GM19372 (cell line): ENCODE measurements at regions not wholly inside any gene's neighbourhood (a gene's known extent, or its start where the extent isn't known, plus 50 kb on each side); places are given as distances from the start of the nearest gene placed in this dataset.
"Not testable (repeated sequence)": the region's sequence is repeated elsewhere in the genome, so short reads cannot be mapped to it uniquely, and the experiment has no call there.

Experiments used
- ATAC-seq: cut with Tn5 transposase; IDR thresholded peaks from one replicate; pipeline ENCODE4 v1.9.1; 2021; ENCODE audit warnings: mild to moderate bottlenecking, low read depth, moderate library complexity; ENCODE audit not compliant: unreplicated experiment

DNA sequence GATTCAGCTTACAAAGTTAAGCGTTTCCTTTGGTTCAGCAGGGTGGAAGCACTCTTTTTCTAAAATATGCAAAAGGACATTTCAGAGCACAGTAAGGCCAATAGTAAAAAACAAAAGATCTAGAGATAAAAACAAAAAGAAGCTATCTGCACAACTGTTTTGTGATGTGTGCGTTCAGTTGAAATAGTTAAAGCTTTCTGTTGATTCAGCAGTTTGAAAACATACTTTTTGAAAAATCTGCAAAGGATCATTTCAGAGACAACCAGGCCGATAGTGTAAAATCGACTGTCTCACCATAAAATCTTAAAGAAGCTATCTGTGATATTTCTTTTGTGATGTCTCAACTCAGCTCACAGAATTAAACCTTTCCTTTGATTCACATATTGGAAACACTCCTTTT is 300.0 kb upstream of the ALG10B start:
- ATAC-seq = no peak

DNA sequence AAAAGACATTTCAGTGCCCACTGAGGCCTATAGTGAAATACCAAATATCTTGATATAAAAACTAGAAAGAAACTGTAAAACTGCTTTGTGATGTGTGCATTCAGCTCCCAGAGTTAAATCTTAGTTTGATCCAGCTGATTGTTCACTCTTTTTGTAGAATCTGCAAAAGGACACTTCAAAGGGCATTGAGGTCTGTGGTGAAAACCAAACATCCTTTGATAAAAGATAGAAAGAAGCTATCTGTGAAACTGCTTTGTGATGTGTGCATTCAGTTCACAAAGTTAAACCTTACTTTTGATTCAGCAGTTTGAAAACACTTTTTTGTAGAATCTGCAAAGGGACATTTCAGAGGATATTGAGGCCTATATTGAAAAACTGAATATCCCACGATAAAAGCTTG is 290.7 kb upstream of the ALG10B start:
- no peak for ATAC-seq

DNA sequence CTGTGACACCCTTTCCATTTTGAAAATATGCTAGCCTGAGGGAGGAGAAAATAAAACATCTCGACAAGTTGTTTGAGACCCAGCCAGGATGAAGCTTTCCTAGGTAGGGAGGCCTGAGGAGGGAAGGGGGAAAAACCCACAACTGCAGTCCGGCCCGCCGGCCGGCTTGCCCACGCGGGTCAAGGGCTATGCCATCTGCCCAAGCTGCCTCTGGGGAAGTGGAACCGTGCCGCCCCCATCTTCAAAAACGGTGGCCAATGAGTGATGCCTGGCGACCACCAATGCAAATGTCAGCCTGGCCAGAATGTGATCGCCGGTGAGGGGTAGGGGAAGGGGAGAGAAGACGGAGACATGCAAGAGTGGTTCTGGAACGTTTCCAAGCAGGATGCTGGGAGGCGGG is 263.5 kb upstream of the ALG10B start:
- no peak for ATAC-seq

GRCh38 chr12:38053655-38054464 is 262.7 kb upstream of the ALG10B start:
- no peak for ATAC-seq

- ATAC-seq = no peak
Measured at GRCh38 chr12:38056701-38057689, 259.6 kb upstream of the ALG10B start.

GRCh38 chr12:38099686-38100085 is 216.9 kb upstream of the ALG10B start:
- ATAC-seq = no peak

- ATAC-seq = no peak
Measured at GRCh38 chr12:38101753-38102152, 214.8 kb upstream of the ALG10B start.

- no peak for ATAC-seq
Measured at GRCh38 chr12:38102197-38102596, 214.4 kb upstream of the ALG10B start.

DNA sequence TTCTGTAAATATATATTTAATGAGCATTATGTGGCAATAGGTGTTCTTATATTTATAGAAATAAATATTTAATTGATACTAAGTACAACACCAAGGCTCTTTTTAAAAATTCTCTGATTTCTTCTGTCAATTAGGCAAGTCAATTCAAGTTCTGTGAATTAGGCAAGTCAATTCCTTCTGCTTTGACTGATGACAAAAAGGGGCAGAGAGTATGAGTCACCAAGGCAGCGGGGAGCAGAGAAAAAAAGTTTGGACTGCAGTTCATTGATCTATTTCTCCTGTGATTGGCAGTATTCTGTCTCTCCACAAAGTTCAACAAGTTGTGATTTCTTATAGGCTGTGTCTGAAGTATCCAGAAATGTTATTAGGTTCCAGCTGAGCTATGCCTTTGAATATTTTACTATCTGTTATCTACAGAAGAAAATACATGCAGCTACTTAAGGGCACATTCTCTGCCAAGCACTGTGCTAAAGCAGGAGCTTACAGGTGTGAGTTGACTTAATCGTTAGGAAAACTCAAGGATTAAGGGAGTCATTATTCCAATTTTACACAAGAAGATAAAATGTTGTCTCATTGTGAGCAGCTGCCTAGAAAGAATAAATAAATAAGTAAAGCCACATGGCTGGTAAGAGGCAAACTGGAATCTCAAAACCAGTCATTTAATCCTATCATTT is 206.4 kb upstream of the ALG10B start:
- no peak for ATAC-seq

GRCh38 chr12:38113991-38114390 is 202.6 kb upstream of the ALG10B start:
- no peak for ATAC-seq

DNA sequence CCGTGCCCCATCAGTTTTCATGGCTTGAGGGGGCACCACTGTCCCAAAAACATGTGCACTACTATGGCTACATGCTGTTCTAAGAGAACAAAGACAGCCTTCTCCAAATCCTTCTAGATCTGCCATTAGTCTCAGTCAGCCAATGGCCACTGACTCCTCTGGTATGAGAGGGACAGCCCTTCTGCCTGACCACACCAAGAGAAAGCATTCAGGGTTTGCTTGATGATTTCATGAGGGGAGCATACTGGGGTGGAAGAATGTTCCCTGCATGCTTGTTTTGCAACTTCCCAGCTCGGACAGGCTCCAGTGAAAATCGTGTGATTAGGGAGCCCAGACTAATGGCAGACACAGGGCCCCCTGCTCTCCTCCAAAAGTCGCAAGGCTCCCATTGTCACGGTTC is 199.6 kb upstream of the ALG10B start:
- ATAC-seq = no peak

DNA sequence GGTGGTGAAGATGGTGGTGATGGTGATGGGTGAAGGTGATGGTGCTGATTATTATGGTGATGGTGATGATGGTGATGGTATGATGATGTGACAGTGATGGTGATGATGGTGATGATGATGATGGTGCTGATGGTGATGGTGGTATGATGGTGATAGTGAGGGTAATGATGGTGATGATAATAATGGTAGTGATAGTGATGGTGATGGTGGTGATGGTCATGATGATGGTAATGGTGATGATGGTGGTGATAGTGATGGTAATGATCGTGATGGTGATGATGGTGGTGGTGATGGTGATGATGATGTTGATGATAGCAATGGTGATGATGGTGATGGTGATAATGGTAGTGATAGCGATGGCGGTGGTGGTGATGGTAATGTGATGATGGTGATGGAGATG is 197.9 kb upstream of the ALG10B start:
- ATAC-seq = no peak

- ATAC-seq = no peak
Measured at GRCh38 chr12:38120438-38120837, 196.1 kb upstream of the ALG10B start.

- ATAC-seq = not testable (repeated sequence)
Measured at GRCh38 chr12:38123028-38123427, 193.5 kb upstream of the ALG10B start.

DNA sequence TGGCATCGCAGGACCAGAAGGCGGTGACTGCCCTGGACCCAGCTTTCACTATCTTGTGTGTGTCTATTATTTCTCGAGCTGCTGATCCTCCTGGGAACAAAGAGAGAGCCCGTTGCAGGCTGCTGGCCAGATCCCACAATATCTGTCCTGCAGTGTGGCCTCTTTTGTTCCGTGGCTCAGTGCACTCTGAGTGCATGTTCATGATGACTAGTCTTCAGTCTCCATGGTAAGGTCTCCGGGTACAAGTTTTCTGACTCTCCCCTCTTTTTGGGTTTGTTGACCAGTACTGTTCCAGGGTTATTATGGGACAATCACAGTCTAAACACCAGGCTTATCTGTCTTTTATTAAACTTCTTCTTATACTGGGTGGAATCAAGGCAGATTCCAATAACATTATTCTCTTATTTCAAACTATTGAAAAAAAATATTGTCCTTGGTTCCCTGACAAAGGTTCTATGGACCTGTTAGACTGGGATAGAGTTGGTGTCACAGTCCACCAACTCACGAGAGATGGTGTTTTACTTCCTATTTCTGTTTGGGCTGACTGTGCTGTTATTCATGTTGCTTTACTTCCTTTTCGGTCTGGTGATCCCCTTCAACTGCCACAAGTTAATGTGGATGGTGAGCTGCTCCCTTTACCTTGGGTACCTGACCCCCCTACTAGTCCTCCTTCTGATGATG is 192.9 kb upstream of the ALG10B start:
- no peak for ATAC-seq

DNA sequence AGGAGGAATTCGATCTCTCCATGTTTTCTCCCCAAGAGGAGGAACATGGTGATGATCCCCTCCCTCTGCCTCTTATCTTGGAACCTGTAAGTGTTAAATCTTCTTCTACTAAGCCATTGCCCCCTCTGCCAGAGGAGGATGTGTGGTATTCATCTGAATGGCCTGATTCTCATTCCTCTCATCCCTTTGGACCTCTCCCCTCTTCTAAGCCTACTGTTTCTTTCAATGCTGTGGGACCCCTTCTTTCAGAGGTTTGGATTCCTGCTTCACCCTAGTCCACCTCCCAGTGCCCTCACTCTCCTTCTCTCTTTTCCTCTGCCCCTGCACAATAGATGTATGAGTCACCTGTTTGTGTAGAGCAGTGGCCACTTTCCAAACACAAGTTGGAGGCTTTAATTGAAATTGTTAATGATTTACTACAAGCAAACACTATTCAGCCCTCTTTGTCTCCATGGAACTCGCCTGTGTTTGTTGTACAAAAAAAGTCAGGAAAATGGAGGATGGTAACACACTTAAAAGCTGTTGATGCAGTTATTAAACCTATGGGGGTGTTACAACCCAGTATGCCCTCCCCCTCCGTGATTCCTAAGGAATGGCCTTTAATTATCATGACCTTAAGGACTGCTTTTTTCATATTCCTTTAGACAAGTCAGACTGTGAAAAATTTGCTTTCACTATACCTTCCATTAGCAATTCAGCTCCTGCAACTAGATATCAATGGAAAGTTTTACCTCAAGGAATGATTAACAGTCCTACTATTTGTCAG is 192.1 kb upstream of the ALG10B start:
- ATAC-seq = no peak

GRCh38 chr12:38132139-38132538 is 184.4 kb upstream of the ALG10B start:
- ATAC-seq = no peak

DNA sequence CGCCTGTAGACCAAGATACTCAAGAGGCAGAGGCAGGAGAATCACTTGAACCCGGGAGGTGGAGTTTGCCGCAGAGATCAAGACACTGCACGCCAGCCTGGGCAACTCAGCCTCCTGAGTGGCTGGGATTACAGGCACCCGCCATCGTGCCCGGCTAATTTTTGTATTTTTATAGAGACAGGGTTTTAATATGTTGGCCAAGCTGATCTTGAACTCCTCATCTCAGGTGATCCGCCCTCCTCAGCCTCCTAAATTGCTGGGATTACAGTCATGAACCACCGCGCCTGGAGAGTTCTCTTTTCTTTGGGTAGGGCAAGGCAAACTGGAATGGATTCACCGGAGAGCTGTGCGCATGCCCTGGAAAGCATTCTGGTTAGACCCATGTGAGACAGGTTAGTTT is 179.3 kb upstream of the ALG10B start:
- ATAC-seq = no peak

GRCh38 chr12:38137716-38138115 is 178.9 kb upstream of the ALG10B start:
- ATAC-seq = no peak
